Adrenal gland (tissue), 5 donors: ENCODE measurements at regions not wholly inside any gene's neighbourhood (a gene's known extent, or its start where the extent isn't known, plus 50 kb on each side); places are given as distances from the start of the nearest gene placed in this dataset.

ENCODE experiments used
- CTCF ChIP-seq, 6 experiments: fragments of 450-650 bp in 4 of 6; fragments of 200-600 bp in 2 of 6; sonication (generic) in 1 of 6; IDR thresholded peaks; 1 replicate in 5 of 6; 2 replicates in 1 of 6; pipeline versions ENCODE4 v1.5.1 to v1.8.0; 2016 to 2021; ENCODE audit warnings: antibody characterized with exemption in 6 of 6, mild to moderate bottlenecking in 2 of 6, moderate library complexity in 1 of 6
- POLR2A ChIP-seq, 2 donors: fragments of 450-650 bp; IDR thresholded peaks; one replicate each; pipeline ENCODE4 v1.6.1; 2017; ENCODE audit warnings: antibody characterized with exemption in 2 of 2, mild to moderate bottlenecking in 2 of 2, moderate library complexity in 1 of 2
- donor health status: DM: no; HTN: no; CAD: no.

GRCh38 chr15:35211240-35211902 is 126.3 kb upstream of the NANOGP8 start:
- TF ChIP-seq POLR2A (IDR thresholded peaks at IDR 0.05), result no peak
- no peak for TF ChIP-seq CTCF (IDR thresholded peaks at IDR 0.05)
